ENCODE measurements at regions not wholly inside any gene's neighbourhood (a gene's known extent, or its start where the extent isn't known, plus 50 kb on each side); places are given as distances from the start of the nearest gene placed in this dataset.

DNA sequence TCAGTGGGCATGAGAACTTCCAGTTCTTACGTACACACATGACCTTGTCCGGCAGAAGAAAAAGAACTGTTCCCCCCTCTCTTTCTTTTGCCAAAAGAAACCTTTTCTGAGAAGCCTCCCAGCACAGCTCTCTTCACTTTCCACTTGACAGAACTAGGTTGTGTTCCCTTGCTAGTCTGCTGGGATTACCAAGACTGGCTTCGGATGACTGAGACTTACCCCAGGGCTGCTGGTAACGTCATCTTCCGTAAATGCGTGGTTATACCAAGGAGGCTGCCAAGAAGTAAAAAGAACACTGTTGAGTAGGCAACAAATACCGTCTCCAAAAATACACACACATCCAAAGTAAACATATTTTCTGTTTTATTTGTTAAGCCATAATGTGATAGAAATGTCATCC, 908.2 kb downstream of the EFNB2 start:
- no peak overlapping the region for H3K27ac ChIP-seq (ENCODE audit: low read depth, low read length)
- H3K36me3 ChIP-seq (ENCODE audit: control insufficient read depth, insufficient read depth, low read length), result no peaks in the 10 kb centered on the region
- Mint-ChIP-seq H3K27me3 (ENCODE audit: insufficient read depth) (no peaks in the 10 kb centered on the region), H3K4me3 (no peak overlapping the region), H3K27ac (no peak overlapping the region), H3K36me3 (ENCODE audit: low read depth) (no peaks in the 10 kb centered on the region), H3K9me3 (no peaks in the 10 kb centered on the region), H3K4me1 (peaks cover 3% of the 10 kb centered on the region)
- DNase-seq, result no peak
- no peaks in the 10 kb centered on the region for H3K9me3 ChIP-seq (ENCODE audit: control insufficient read depth, low read length)
- H3K4me1 ChIP-seq (ENCODE audit: control insufficient read depth, insufficient read depth, low read length), result no peaks in the 10 kb centered on the region
- H3K9ac ChIP-seq (ENCODE audit: extremely low read depth, low read length, poor library complexity, severe bottlenecking), result no peak overlapping the region
- TF ChIP-seq CTCF (conservative IDR thresholded peaks at IDR 0.05), result no peak
- H3K27me3 ChIP-seq (ENCODE audit: control insufficient read depth, insufficient read depth, low read length, poor library complexity, severe bottlenecking), result no peaks in the 10 kb centered on the region
- WGBS, 2 experiments (ENCODE audit: insufficient coverage in 1 of 2, insufficient read length in 1 of 2), result 97 to 99% methylated on average over 5 to 6 of the region's 7 CpGs
- H3K4me3 ChIP-seq (ENCODE audit: low read length), result no peak overlapping the region

DNA sequence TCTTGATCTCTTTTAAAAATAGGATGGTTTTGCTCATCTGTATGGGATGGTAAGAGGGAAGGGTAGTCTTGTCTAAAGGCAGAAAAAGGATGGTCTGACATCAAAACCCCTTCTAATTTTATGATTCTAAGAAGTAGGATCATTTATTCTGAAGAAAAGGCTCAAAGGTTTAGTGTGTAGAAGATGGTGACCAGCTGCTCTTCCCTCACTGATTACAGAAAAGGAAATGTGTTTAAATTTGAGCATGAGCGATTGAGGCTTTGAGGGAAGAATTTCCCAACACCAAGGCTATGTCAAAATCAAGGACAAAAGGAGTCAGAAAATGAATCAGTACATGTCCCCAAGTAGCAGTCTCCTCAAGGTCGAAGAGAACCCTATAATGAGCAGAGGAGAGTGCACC, 909.8 kb downstream of the EFNB2 start:
- Histone ChIP-seq H3K9ac (ENCODE audit: extremely low read depth, low read length, poor library complexity, severe bottlenecking) (no peak overlapping the region), H3K36me3 (ENCODE audit: control insufficient read depth, insufficient read depth, low read length) (no peaks in the 10 kb centered on the region), H3K27me3 (ENCODE audit: control insufficient read depth, insufficient read depth, low read length, poor library complexity, severe bottlenecking) (no peaks in the 10 kb centered on the region), H3K4me3 (ENCODE audit: low read length) (no peak overlapping the region), H3K27ac (ENCODE audit: low read depth, low read length) (no peak overlapping the region), H3K9me3 (ENCODE audit: control insufficient read depth, low read length) (no peaks in the 10 kb centered on the region), H3K4me1 (ENCODE audit: control insufficient read depth, insufficient read depth, low read length) (no peaks in the 10 kb centered on the region)
- WGBS, 2 experiments (ENCODE audit: insufficient coverage in 1 of 2, insufficient read length in 1 of 2), result 86 to 100% methylated on average over 1 to 2 of the region's 2 CpGs
- Mint-ChIP-seq H3K36me3 (ENCODE audit: low read depth) (no peaks in the 10 kb centered on the region), H3K9me3 (no peaks in the 10 kb centered on the region), H3K4me3 (no peak overlapping the region), H3K27ac (no peak overlapping the region), H3K27me3 (ENCODE audit: insufficient read depth) (no peaks in the 10 kb centered on the region), H3K4me1 (peaks cover 3% of the 10 kb centered on the region)
- DNase-seq, result no peak
- TF ChIP-seq CTCF (conservative IDR thresholded peaks at IDR 0.05), result no peak

GRCh38 chr13:105616333-105617075, 919.0 kb downstream of the EFNB2 start:
- H3K27ac ChIP-seq (ENCODE audit: low read depth, low read length), result no peak overlapping the region
- no peaks in the 10 kb centered on the region for H3K36me3 ChIP-seq (ENCODE audit: control insufficient read depth, insufficient read depth, low read length)
- no peaks in the 10 kb centered on the region for H3K9me3 ChIP-seq (ENCODE audit: control insufficient read depth, low read length)
- no peaks in the 10 kb centered on the region for H3K9me3 Mint-ChIP-seq
- no peak for DNase-seq
- no peaks in the 10 kb centered on the region for H3K4me1 ChIP-seq (ENCODE audit: control insufficient read depth, insufficient read depth, low read length)
- no peak overlapping the region for H3K4me3 ChIP-seq (ENCODE audit: low read length)
- no peak overlapping the region for H3K4me3 Mint-ChIP-seq
- H3K27me3 Mint-ChIP-seq (ENCODE audit: insufficient read depth), result no peaks in the 10 kb centered on the region
- no peaks in the 10 kb centered on the region for H3K27me3 ChIP-seq (ENCODE audit: control insufficient read depth, insufficient read depth, low read length, poor library complexity, severe bottlenecking)
- H3K9ac ChIP-seq (ENCODE audit: extremely low read depth, low read length, poor library complexity, severe bottlenecking), result no peak overlapping the region
- 85 to 100% methylated on average over 1 to 6 of the region's 6 CpGs for WGBS, 2 experiments (ENCODE audit: insufficient coverage in 1 of 2, insufficient read length in 1 of 2)
- H3K27ac Mint-ChIP-seq, result no peak overlapping the region
- no peaks in the 10 kb centered on the region for H3K36me3 Mint-ChIP-seq (ENCODE audit: low read depth)
- peaks cover 1% of the 10 kb centered on the region for H3K4me1 Mint-ChIP-seq
- no peak for TF ChIP-seq CTCF (conservative IDR thresholded peaks at IDR 0.05)

Measured in endodermal cell (in vitro differentiated cells).